DMS153 treated with DMSO at 0.1 percent for 48 hours (cell line): ENCODE measurements at regions not wholly inside any gene's neighbourhood (a gene's known extent, or its start where the extent isn't known, plus 50 kb on each side); places are given as distances from the start of the nearest gene placed in this dataset.

Source experiments
- DNase-seq: peaks from one replicate; lab custom pipeline; 2025; ENCODE audit not compliant: unreplicated experiment; lab: John Stamatoyannopoulos, UW

DNA sequence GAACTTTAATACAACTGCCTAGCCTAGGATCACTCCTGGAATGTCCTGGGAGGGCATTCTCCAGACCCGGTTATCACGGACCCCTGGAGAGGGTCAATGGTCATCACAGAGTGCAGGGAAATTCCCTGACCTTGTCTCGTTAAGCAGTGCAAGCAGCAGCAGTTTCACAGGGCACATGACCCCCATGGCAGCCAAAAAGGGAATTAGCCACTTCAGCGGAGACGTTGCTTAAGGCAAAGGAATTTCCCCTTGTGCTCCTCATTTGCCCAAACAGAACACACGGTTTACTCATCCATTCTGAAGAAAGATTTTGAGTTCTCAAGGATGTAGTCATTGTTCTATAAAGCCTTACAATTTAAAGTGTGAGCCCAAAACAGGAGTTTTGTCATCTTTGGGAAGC, 260.3 kb downstream of the SNX13 start:
- DNase-seq, result no peak

DNA sequence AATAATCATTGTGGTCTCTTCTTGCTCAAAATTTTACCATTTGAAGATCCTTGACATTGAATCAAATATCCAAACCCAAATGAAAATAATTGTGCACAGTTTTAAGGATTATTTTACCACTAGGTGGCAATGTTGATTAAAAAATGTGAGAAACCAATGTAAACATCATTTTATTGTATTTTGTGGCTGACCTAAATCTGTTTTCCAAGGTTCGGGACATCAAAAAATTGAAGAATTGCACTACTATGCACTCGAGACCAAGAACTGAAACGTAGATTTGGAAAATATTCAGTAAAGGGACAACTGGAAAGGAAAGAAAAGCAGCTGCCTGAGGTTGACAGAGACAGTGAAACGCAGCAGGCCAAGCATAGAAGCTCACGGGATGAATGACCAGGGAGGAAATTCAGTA, 259.3 kb downstream of the SNX13 start:
- DNase-seq, result peak; percentile 19

DNA sequence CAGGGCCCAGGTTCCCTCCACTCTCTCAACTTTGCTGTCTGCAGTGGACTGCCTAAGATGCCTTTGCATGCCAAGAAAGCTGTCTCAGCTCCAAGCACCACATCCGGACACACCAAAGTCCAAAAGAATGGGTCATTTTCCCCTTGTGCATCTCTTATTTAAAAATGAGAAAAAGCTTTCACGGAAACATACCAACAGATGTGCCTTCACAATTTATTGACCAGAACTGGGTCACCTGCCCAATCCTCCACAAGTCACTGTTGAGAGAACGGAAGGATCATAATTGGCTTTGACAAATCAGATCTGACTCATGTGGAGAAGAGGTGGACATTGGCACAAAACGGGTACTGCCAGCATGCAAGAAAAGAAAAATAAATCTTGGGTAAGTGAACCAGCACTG, 258.3 kb downstream of the SNX13 start:
- no peak for DNase-seq

DNA sequence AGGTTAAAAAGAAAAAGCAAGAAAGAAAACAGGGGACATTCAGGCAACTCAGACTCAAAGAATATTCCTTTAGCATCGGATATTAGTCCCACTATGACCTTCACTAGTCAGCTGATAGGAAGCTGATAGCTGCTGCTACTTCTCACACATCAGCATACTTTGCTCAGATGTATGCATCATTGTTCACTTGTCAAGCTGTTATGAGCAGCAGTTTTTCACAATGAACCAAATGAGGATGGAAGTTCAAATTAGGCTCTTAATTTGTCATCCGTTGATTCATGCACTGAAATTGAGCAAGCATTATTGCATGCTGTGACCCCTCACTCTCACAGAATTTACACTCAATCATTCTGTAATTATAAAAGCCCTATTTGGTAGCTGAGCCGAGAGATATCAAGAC, 257.7 kb downstream of the SNX13 start:
- DNase-seq, result no peak

DNA sequence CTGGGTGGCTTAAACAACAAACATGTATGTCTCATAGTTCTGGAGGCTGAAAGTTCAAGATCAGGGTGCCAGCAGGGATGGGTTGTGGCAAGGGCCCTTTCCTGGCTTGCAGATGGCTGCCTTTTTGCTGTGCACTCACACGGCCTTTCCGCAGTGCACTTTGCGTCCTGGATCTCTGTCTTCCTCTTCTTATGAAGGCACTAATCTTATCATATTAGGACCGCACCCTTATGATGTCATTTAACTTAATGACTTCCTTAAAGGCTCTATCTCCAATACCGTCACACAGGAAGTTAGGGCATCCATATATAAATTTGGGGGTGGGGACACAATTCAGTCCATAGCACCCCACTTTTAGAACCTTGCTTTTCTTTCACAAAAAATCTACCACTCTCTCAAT, 255.2 kb downstream of the SNX13 start:
- no peak for DNase-seq

DNA sequence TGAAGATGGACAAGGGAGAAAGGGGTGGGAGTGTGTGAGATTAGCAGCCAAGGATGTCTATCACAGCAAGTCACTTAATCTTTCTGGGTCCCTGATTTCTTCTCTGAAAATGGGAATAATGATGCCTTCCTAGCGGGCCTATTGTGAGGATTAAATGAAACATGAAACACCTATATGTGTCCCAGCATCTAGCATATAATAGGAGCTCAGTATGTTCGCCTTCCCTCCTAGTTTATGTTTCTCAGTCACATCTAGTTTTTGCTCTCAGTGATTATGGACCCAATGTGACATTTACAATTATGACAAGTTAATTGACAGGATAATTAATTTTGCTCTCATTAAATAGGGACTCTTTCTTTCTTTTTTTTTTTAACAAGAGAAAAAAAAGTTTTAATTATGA, 252.9 kb downstream of the SNX13 start:
- no peak for DNase-seq

DNA sequence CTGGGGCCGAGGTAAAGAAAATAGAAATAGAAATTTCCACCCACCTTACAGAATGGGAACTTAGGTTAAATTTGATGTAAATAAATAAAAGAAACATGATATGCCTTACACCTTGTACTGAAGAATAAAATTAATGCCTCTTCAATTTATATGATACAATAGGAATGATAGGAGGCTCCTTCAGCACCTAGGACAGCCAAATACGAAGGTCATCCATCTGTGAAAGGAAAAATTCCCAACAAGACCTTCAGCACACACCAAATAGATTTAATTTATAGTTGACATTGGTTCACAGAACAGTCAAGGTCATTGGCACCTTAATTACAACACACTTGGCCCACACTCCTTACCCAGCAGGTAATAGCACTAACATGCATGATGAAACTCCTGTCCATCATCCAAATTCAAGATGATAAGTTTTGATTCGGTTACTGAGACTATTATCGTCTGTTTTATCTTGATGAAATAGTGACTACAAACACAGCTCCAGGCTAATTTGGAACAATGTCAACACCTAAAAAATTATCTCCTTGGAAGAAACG, 250.9 kb downstream of the SNX13 start:
- DNase-seq, result no peak

DNA sequence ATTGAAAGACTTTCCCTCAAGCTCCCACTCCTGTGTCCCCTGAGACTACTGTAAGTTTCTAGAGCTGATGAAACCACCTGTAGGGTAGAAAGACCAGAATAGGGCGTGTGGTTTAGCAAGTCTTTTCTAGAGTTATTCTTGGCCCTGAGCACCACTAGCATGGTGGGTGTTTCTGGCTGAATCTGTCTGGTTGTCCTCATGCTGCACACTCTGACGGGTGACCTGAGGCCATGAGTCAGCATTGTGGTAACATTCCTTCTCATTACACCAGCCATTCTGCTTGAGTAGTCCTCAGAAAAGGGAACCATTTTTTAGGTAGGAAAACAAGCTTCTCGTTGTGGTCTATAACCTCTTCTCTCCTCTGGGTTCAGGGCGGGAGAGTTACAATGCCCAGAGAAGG, 250.3 kb downstream of the SNX13 start:
- DNase-seq, result no peak

DNA sequence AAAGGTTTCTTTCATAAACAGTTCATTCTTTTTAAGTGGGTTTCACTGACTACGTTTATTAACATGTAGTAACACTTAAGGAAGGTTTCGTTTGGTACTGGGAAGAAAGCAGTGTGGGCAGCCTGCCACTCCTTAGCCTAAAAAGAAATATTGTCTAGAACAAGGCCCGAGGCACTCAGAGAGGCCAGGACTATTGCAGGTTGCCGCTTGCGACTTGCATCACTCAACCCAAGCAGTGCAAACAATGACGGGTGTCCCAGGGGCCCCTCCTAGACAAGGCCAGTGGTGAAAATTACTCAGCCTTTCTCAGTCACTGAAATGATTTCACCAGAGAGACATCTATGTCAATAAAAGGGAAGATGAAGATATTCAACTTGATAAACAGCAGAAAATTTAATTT, 243.9 kb downstream of the SNX13 start:
- DNase-seq, result no peak

DNA sequence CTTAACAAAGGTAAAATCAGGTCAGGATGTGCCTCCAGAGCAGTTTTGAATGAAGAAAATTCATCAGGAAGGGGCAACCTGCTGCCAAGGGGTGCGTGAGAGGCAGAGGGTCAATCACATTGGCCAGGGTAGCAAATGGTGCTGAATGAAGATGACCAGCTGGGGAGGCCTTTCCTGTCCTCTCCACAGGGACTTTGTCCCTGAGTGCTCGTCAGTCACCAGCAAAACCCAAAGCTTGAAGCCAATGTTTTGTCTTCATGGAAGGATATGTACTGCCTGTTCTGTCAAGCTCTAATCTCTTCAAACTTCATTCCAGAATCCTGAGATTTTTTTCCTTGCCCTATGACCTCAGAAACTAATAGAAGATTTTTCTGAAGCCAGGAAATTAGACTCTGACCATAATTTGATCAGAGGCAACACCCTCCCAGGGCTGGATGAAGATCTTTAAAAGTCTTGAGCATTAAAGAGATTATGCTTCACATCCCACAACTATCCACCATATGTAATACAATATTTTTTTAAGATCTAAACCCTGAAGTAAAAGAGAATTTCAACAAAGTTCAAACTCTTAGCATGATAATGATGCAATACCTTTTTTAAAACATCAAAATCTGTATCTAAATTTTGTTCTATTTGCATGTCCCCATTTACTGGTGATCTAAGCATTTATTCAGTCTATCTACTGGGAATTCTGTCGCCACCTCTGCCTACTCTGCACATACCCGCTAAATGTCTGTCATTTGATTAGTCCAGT, 243.0 kb downstream of the SNX13 start:
- no peak for DNase-seq

DNA sequence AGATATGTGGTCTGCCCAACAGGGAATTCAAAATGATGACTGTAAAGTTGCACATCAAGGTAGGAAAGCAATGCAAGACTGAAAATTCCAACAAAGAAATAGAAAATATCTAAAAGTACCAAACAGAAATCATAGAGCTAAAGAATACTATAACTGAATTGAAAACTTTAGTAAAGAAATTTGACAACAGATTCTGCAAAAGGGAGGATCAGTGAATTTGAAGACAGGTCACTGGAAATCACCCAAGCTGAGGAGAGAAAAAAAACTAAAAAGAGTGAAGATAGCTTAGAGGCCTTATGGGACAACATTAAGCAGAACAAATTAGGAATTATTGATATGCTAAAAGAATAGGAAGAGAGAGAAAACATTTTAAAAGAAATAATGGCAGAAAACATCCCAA, 240.6 kb downstream of the SNX13 start:
- no peak for DNase-seq

DNA sequence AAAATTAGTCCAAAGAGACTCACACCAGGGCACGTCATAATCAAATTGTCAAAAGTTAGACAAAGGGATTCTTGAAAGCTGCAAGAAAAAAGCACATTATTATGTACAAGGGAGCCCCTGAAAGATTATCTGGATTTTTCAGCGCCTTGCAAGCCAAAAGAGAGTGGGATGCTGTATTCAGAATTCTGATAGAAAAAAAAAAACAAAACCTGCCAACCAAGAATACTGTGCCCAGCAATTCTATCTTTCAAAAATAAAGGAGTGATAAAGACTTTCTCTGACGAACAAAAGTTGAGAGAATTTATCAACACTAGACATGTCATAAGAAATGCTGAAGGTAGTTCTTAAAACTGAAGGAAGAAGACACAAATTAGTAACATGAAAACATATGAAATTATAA, 240.2 kb downstream of the SNX13 start:
- no peak for DNase-seq

DNA sequence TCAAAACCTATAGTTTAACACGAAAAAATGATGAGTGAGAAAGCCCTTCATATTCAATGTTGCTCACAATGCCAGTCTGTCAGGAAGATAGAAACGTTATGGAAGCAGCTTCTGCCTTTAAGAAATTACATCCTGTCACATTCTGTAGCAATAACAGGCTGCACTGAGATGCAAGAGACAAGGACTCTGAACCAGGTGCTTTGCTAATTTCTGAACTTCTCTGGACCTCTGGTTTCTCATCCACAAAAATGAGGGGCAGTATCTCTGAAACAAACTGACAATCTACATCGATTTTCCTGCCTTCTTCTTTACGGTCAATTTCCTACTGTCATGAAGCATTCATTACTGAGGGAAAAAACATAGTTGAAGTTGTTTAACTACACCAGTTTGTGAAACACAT, 234.0 kb downstream of the SNX13 start:
- DNase-seq, result no peak

DNA sequence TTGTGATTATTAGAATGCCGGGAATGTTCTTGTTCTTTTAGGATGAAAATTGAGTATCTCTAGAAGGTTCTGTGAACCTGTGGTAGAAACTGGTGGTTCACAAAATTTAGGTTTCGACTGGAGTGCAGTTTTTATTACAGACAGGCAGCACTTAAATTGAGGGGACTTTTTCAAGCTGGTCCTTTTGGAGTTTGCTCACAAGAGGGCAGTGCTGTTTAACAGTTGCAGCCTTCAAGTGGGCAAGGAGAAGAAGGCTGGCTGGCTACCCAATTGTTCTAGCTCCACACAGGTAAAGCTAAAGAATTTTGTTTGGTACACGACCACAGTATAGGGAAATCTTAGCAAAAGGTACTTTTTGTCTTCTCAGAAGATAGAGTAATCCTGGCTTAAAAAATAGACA, 233.6 kb downstream of the SNX13 start:
- DNase-seq, result peak; percentile 37

DNA sequence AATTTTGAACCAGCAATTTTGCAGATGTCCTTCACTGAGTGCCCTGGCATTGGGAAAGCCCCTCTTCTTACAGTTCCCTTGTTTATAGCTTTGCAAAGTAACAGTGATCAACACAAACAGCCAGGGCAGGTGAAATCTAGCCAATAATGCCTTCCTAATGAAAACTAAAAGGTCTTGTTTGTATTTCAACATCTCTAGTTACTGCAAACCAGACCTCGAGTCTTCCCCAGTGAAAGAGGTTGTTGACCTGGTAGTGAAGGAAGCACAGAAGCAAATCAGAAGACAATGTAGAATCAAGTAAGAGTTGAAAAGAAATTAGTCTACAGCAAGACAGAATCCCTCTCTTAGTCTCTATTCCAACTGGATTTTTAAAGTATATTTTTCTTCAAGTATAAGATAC, 231.2 kb downstream of the SNX13 start:
- no peak for DNase-seq

DNA sequence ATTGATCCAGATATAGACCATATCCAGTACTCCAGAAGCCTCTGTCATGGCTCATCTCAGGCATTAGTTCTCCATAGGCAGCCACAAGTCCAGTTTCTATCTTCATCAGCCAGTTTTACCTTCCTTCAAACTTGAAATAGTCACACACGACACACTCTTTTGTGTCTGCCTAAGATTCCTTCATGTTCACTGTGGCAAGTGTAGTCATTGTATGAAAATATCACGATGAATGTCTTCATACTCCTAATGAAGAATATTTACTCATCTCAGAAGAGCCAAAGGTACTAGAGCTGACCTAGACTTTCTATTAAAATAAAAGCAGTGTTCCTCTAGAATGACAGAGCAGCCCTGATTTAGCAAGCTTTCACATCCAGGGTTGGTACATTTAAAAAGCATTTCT, 230.7 kb downstream of the SNX13 start:
- DNase-seq, result no peak

DNA sequence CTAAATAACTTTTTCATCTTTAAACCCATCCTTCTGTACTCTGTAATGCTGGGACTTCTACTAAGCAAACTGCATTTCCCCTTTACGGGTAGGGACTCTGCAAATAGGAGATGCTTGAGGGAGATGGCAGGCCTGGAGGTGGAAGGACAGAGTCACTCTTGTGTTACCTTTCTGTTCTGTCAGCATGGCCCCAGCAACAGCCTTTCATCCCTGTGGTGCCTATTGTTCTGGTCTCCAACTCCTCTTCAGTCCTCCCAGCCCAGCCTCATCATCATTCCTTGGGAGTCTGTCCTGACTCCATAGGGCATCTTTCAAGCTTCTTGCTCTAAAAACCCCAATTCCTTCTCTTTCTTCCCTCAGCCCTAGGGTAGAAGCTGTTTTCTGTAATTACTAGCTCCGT, 230.0 kb downstream of the SNX13 start:
- no peak for DNase-seq

DNA sequence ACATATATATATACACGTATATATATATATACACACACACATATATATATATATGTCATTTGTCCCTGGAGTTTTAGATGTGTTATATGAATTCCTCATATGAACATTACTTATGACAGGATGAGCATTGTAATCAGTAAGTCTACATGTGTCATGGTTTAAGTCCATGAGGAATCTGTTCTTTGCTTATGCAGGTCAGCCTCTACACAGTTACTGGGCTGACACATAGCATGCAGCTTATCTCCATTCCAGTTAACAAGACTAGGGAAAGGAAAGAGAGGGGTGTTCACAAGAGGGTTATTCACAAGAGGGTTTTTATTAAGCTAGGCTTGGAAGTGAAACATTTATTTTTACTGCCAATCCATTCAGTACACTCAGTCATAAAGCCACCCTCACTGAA, 226.7 kb downstream of the SNX13 start:
- no peak for DNase-seq

DNA sequence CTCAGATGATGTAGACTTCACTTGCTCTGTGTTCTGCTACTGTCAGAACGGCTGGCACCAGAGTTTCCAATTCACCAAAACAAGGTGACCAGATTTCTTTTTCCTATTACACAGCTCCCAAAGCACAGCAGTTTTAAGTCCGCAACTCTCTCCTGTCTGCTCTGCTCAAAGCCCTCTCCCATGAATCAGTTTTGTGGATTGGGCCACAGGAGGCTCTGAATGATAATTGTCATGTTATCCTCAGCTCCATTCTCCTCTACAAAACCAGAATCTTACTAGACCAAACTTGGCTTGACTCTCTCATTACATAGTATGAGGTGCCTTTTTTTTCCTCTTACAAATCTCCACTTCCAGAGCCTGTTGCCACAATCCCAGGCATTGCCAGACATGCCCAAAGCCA, 223.5 kb downstream of the SNX13 start:
- DNase-seq, result no peak

DNA sequence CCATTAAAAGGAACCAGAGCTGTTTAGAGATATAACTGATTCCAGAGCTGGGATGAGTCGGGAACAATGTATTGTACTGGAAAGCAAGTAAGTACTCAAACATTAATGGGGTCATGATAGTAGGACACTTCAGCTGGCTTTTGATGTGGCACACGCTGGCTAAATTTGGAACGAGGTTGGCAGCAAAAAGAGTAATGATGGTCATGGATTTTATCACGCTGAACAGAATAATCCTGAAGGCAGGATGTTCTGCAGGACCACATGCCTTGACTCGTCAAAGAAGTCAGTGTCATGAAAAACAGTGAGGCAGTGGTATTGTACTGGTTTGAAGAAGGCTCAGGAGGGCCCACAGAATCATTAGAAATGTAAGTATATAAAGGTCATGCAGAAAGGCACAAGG, 220.3 kb downstream of the SNX13 start:
- DNase-seq, result no peak

DNA sequence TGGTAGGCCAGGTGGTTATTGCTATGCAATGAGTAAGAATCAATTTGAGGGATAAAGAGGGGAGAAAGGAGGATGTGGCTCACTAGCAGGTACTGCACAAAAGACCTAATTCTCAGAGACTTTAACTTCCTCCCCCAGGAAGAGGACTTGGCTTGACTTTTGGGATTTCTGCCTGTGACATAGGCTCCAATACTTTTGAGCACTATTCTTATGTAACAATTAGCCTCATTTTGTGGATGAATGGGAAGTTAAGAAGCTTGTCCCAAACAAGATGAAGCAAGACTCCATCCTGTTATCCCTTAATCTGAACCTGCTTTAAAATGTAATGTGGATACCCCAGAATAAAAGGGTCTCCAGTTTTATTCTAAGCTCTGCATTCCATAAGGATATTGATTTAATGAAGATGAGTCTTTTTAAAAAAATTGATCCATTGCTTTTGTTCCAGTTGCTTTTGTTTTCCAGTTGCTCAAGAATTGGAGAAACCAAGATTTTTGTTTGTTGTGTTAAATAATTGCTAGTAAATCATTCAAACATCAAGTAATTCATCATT, 218.5 kb downstream of the SNX13 start:
- no peak for DNase-seq

DNA sequence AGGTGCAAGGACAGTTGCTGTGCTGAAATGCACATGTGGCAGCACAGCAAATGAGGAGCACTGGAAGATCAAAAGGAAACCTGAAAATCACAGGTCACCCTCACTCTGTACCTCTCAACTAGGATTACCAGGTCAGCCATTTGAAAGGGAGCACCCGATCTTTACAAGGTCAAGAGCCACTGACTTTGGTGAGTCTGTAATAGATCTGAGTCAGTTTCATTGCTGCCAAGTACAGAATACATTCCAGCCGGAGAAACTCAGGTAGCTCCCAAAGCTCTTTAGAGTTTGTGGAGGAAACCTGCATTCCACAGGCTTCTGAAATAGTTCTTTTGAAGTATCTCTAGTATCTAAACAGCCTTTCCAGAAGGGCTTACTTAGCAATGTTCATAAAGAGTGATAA, 217.5 kb downstream of the SNX13 start:
- no peak for DNase-seq

DNA sequence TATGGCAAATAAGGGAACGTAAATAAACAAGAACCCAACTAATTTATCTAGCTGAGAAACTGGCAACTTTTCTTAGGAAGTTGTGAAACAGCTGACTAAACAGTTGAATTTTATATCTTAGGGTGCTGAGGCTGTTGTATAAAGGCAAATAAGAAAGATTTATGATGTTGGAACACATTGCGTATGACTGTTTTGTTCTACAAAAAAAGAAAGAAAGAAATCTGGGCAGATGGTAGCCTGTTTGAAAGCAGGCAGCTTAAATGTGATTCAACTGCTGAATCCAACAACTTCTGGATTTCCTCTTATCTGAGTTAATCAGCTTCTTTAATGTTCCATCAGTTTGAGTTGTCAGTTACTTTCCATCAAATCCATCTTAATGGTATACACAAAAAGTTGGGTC, 214.5 kb downstream of the SNX13 start:
- DNase-seq, result no peak
